ENCODE measurements at regions not wholly inside any gene's neighbourhood (a gene's known extent, or its start where the extent isn't known, plus 50 kb on each side); places are given as distances from the start of the nearest gene placed in this dataset.

GRCh38 chr10:118812393-118812740, 57.6 kb upstream of the CACUL1 start:
- TF ChIP-seq POLR2A (IDR thresholded peaks at IDR 0.05; ENCODE audit: low read depth, low read length) = no peak
- TF ChIP-seq POLR2AphosphoS5 (IDR thresholded peaks at IDR 0.05; ENCODE audit: low read depth, low read length) = no peak
- TF ChIP-seq TAF1 (IDR thresholded peaks at IDR 0.05; ENCODE audit: low read depth, low read length) = no peak
- TF ChIP-seq POU2F2 (IDR thresholded peaks at IDR 0.05; ENCODE audit: low read depth, low read length) = no peak
- no peak for TF ChIP-seq SPI1 (IDR thresholded peaks at IDR 0.05; ENCODE audit: low read depth, low read length)
- no peak for TF ChIP-seq PAX5 (IDR thresholded peaks at IDR 0.05; ENCODE audit: insufficient read depth, low read length, severe bottlenecking)
